IMR-90 (cell line): ENCODE measurements at regions not wholly inside any gene's neighbourhood (a gene's known extent, or its start where the extent isn't known, plus 50 kb on each side); places are given as distances from the start of the nearest gene placed in this dataset.

Source experiments
- ATAC-seq: fragments of 200-7000 bp; cut with Tn5 transposase; 2 replicates; pipeline ENCODE4 v1.9.1; 2020; ENCODE audit warnings: low read depth, mild to moderate bottlenecking, moderate library complexity
- BruUV-seq: library from RNA; stranded (reverse); fragments of 400-500 nt; replicated peaks from 2 replicates; lab custom pipeline; 2021; lab: Mats Ljungman, UMichigan
- CTCF ChIA-PET: fragments of 300-600 bp; formaldehyde crosslinking; extraction: SDS; loops from one replicate; lab custom pipeline; 2021; ENCODE audit warnings: antibody characterized with exemption; lab: Yijun Ruan, JAX
- POLR2A ChIA-PET: fragments of 300-600 bp; sonication (Branson Sonifier 250); formaldehyde crosslinking; loops from one replicate; lab custom pipeline; 2022; ENCODE audit warnings: antibody characterized with exemption; ENCODE audit not compliant: unreplicated experiment; lab: Charles Lee
- DNase-seq: peaks from one replicate; pipeline ENCODE4 v3.0.0; 2013
- H2AFZ ChIP-seq: replicated peaks from 2 replicates; pipeline ENCODE3; 2013; ENCODE audit warnings: low read length, mild to moderate bottlenecking; ENCODE audit not compliant: poor library complexity
- H2AK5ac ChIP-seq: 2 replicates; pipeline ENCODE4 v1.6.1; 2013; ENCODE audit warnings: low read depth, low read length, inconsistent platforms
- H2AK9ac ChIP-seq: replicated peaks from 2 replicates; pipeline ENCODE3; 2013; ENCODE audit warnings: mild to moderate bottlenecking, low read depth, low read length, moderate library complexity; ENCODE audit not compliant: poor library complexity
- H2BK120ac ChIP-seq: 2 replicates; pipeline ENCODE4 v1.6.1; 2013; ENCODE audit warnings: low read depth, low read length, inconsistent platforms
- H2BK15ac ChIP-seq: 3 replicates; pipeline ENCODE4 v1.6.1; 2013; ENCODE audit warnings: low read depth, low read length, inconsistent platforms
- H2BK20ac ChIP-seq: 2 replicates; pipeline ENCODE4 v1.6.1; 2013; ENCODE audit warnings: low read depth, mild to moderate bottlenecking, inconsistent platforms, low read length, moderate library complexity
- H2BK5ac ChIP-seq: 2 replicates; pipeline ENCODE4 v1.6.1; 2013; ENCODE audit warnings: mild to moderate bottlenecking, low read depth, low read length, inconsistent platforms; ENCODE audit not compliant: poor library complexity, severe bottlenecking
- H3K14ac ChIP-seq: replicated peaks from 2 replicates; pipeline ENCODE4 v1.6.1; 2013; ENCODE audit warnings: low read depth, low read length, inconsistent platforms
- H3K18ac ChIP-seq: 2 replicates; pipeline ENCODE4 v1.6.1; 2013; ENCODE audit warnings: low read depth, low read length, control low read depth
- H3K23ac ChIP-seq: 2 replicates; pipeline ENCODE4 v1.6.1; 2013; ENCODE audit warnings: low read depth, low read length, inconsistent platforms
- H3K27ac ChIP-seq: 2 replicates; pipeline ENCODE4 v1.5.1; 2013; ENCODE audit warnings: mild to moderate bottlenecking, control low read depth, low read length; ENCODE audit not compliant: insufficient read depth
- H3K27me3 ChIP-seq: 2 replicates; pipeline ENCODE4 v1.6.1; 2013; ENCODE audit warnings: low read length; ENCODE audit not compliant: control insufficient read depth, insufficient read depth
- H3K36me3 ChIP-seq: 2 replicates; pipeline ENCODE4 v1.6.1; 2013; ENCODE audit warnings: low read length, mixed read lengths; ENCODE audit not compliant: control insufficient read depth, insufficient read depth
- H3K4ac ChIP-seq: 2 replicates; pipeline ENCODE4 v1.6.1; 2013; ENCODE audit warnings: low read depth, low read length, inconsistent platforms
- H3K4me1 ChIP-seq: 2 replicates; pipeline ENCODE4 v1.6.1; 2013; ENCODE audit warnings: low read length, mixed read lengths; ENCODE audit not compliant: control insufficient read depth, insufficient read depth
- H3K4me2 ChIP-seq: 2 replicates; pipeline ENCODE4 v1.6.1; 2013; ENCODE audit warnings: low read depth, mild to moderate bottlenecking, control low read depth, low read length, moderate library complexity
- H3K4me3 ChIP-seq: 2 replicates; pipeline ENCODE4 v1.5.1; 2013; ENCODE audit warnings: low read depth, mild to moderate bottlenecking, control low read depth, low read length, moderate library complexity; ENCODE audit not compliant: insufficient read depth
- H3K56ac ChIP-seq: 2 replicates; pipeline ENCODE4 v1.6.1; 2013; ENCODE audit warnings: low read length, inconsistent platforms; ENCODE audit not compliant: insufficient read depth; ENCODE audit errors: extremely low read depth
- H3K79me1 ChIP-seq, 2 experiments: 2 replicates each; pipeline ENCODE4 v1.6.1; 2013; ENCODE audit warnings: low read length in 2 of 2, inconsistent platforms in 1 of 2, low read depth in 1 of 2
- H3K9ac ChIP-seq: 2 replicates; pipeline ENCODE4 v1.6.1; 2013; ENCODE audit warnings: low read depth, low read length, control low read depth
- H3K9me1 ChIP-seq: 2 replicates; pipeline ENCODE4 v1.6.1; 2013; ENCODE audit warnings: low read length, inconsistent platforms; ENCODE audit not compliant: insufficient read depth
- H3K9me3 ChIP-seq: 2 replicates; pipeline ENCODE4 v1.6.1; 2013; ENCODE audit warnings: low read length; ENCODE audit not compliant: control insufficient read depth, insufficient read depth
- H4K20me1 ChIP-seq: 2 replicates; pipeline ENCODE4 v1.6.1; 2013; ENCODE audit warnings: low read length, inconsistent platforms; ENCODE audit not compliant: insufficient read depth
- H4K5ac ChIP-seq: 2 replicates; pipeline ENCODE4 v1.6.1; 2013; ENCODE audit warnings: mild to moderate bottlenecking, low read depth, low read length, control low read depth
- H4K8ac ChIP-seq, 2 experiments: 2 replicates each; pipeline ENCODE4 v1.6.1; 2013; ENCODE audit warnings: low read depth in 2 of 2, low read length in 2 of 2, control low read depth in 1 of 2, inconsistent platforms in 1 of 2
- H4K91ac ChIP-seq: 2 replicates; pipeline ENCODE4 v1.6.1; 2013; ENCODE audit warnings: low read depth, low read length, inconsistent platforms; ENCODE audit not compliant: insufficient read depth
- BHLHE40 ChIP-seq: fragments of 150-350 bp; IDR thresholded peaks from 2 replicates; pipeline ENCODE4 v1.6.1; 2016; ENCODE audit warnings: mild to moderate bottlenecking, low read depth, low read length
- CEBPB ChIP-seq: IDR thresholded peaks from 2 replicates; pipeline ENCODE4 v1.6.1; 2012; ENCODE audit warnings: low read depth, low read length, improper control_type of control experiment
- FOS ChIP-seq: fragments of 150-350 bp; IDR thresholded peaks from 2 replicates; pipeline ENCODE4 v1.6.1; 2016; ENCODE audit warnings: low read depth, low read length
- MAFK ChIP-seq: IDR thresholded peaks from 2 replicates; pipeline ENCODE4 v1.6.1; 2012; ENCODE audit warnings: low read depth, low read length, improper control_type of control experiment
- MXI1 ChIP-seq: IDR thresholded peaks from 2 replicates; pipeline ENCODE4 v1.6.1; 2012; ENCODE audit warnings: low read depth, mild to moderate bottlenecking, low read length, moderate library complexity, borderline replicate concordance
- NFE2L2 ChIP-seq: fragments of 150-350 bp; IDR thresholded peaks from 2 replicates; pipeline ENCODE4 v1.6.1; 2016; ENCODE audit warnings: low read depth, mild to moderate bottlenecking, low read length
- POLR2A ChIP-seq: IDR thresholded peaks from 2 replicates; pipeline ENCODE4 v1.6.1; 2012; ENCODE audit warnings: mild to moderate bottlenecking, low read depth, low read length
- RAD21 ChIP-seq: IDR thresholded peaks from 2 replicates; pipeline ENCODE4 v1.6.1; 2012; ENCODE audit warnings: low read length, improper control_type of control experiment
- RCOR1 ChIP-seq: IDR thresholded peaks from 2 replicates; pipeline ENCODE4 v1.6.1; 2012; ENCODE audit warnings: mild to moderate bottlenecking, low read length, improper control_type of control experiment; ENCODE audit not compliant: insufficient replicate concordance
- SMC3 ChIP-seq: fragments of 150-350 bp; IDR thresholded peaks from 2 replicates; pipeline ENCODE4 v1.6.1; 2016; ENCODE audit warnings: low read depth, mild to moderate bottlenecking, antibody characterized with exemption, low read length, moderate library complexity
- WGBS, 2 experiments: methylation state at CpG; one replicate each; pipeline versions ENCODE4 v1.1.5 to v1.1.7; 2013; ENCODE audit warnings: missing lambda C conversion rate in 2 of 2; ENCODE audit not compliant: insufficient read length in 1 of 2; ENCODE audit errors: extremely low coverage in 2 of 2; 5-methylcytosine and 5-hydroxymethylcytosine counted together
- dilution Hi-C: fragments of 300-500 bp; cut with HindIII; formaldehyde crosslinking; loops from one replicate; pipeline ENCODE4 v1.14.3; 2018; ENCODE audit warnings: low sequenced_read_pairs; ENCODE audit not compliant: unreplicated experiment
- in situ Hi-C: fragments of 300-500 bp; cut with MboI; formaldehyde crosslinking; loops from 3 replicates; pipeline ENCODE4 v1.14.3; 2019; ENCODE audit warnings: low sequenced_read_pairs, inconsistent platforms, mixed read lengths
- intact Hi-C: fragments of 100-400 bp; cut with micrococcal nuclease; formaldehyde crosslinking; loops from 2 replicates; pipeline ENCODE4 v1.10.0; 2022
- TF ChIP-seq, protein P1 (sequence below): conservative IDR thresholded peaks from 2 replicates; pipeline ENCODE4 v1.5.1; 2012; ENCODE audit warnings: mild to moderate bottlenecking, low read depth, low read length, improper control_type of control experiment
- TF ChIP-seq, protein P2 (sequence below): fragments of 150-350 bp; IDR thresholded peaks from 2 replicates; pipeline ENCODE4 v1.6.1; 2017; ENCODE audit warnings: mild to moderate bottlenecking, antibody characterized with exemption, low read length, low read depth

DNA sequence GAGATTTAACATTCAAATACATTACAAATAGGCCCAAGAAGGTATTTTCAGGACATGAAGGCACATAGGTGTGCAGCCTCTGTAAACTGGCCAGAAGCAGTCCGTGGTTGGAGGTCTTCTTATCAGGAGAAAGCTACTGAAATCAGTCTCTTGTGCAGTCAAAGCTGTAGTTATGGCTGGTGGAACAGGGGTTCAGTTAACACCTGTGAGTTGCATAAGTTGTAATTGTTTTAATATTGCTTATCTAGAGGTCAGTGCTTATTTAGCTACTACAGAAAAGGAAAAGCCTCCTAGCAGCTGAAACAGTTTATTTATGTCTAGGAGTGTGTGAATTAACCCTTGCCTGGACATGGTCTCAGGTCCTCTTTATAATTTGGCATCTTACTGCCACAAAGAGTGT lies 377.6 kb upstream of the MDGA2 start:
- TF ChIP-seq, protein P1, sequence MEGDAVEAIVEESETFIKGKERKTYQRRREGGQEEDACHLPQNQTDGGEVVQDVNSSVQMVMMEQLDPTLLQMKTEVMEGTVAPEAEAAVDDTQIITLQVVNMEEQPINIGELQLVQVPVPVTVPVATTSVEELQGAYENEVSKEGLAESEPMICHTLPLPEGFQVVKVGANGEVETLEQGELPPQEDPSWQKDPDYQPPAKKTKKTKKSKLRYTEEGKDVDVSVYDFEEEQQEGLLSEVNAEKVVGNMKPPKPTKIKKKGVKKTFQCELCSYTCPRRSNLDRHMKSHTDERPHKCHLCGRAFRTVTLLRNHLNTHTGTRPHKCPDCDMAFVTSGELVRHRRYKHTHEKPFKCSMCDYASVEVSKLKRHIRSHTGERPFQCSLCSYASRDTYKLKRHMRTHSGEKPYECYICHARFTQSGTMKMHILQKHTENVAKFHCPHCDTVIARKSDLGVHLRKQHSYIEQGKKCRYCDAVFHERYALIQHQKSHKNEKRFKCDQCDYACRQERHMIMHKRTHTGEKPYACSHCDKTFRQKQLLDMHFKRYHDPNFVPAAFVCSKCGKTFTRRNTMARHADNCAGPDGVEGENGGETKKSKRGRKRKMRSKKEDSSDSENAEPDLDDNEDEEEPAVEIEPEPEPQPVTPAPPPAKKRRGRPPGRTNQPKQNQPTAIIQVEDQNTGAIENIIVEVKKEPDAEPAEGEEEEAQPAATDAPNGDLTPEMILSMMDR = no peak
- TF ChIP-seq, protein P2, sequence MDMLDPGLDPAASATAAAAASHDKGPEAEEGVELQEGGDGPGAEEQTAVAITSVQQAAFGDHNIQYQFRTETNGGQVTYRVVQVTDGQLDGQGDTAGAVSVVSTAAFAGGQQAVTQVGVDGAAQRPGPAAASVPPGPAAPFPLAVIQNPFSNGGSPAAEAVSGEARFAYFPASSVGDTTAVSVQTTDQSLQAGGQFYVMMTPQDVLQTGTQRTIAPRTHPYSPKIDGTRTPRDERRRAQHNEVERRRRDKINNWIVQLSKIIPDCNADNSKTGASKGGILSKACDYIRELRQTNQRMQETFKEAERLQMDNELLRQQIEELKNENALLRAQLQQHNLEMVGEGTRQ = no peak
- no peak for TF ChIP-seq MAFK
- TF ChIP-seq SMC3 = no peak
- TF ChIP-seq RAD21 = no peak
- no peak for TF ChIP-seq BHLHE40
- no peak for TF ChIP-seq RCOR1
- no peak for TF ChIP-seq CEBPB
- no peak for TF ChIP-seq FOS
- TF ChIP-seq POLR2A = no peak
- TF ChIP-seq NFE2L2 = no peak
- no peak for TF ChIP-seq MXI1
- Histone ChIP-seq H3K18ac (no peak overlapping the region), H3K9ac (no peak overlapping the region), H3K14ac (no peak overlapping the region), H3K4me1 (no peaks in the 10 kb centered on the region), H3K27ac (no peak overlapping the region), H3K4me2 (no peak overlapping the region), H2AFZ (no peak overlapping the region), H3K36me3 (no peaks in the 10 kb centered on the region), H4K91ac (no peak overlapping the region), H3K23ac (no peak overlapping the region), H3K9me3 (no peaks in the 10 kb centered on the region), H2AK9ac (no peak overlapping the region), H4K20me1 (no peaks in the 10 kb centered on the region), H2BK5ac (no peak overlapping the region), H3K27me3 (no peaks in the 10 kb centered on the region), H3K4ac (no peak overlapping the region), H3K56ac (no peak overlapping the region), H3K79me1 (no peaks in the 10 kb centered on the region), H2BK15ac (no peak overlapping the region), H4K8ac (no peak overlapping the region), H3K9me1 (no peaks in the 10 kb centered on the region), H3K4me3 (no peak overlapping the region), H2AK5ac (no peak overlapping the region), H2BK120ac (no peak overlapping the region), H4K5ac (no peak overlapping the region), H2BK20ac (no peak overlapping the region)
- in situ Hi-C loops (no loop called here), dilution Hi-C loops (no loop called here), intact Hi-C loops (no loop called here)
- WGBS, 2 experiments = no CpG with 5 or more reads among the region's 1 CpG
- DNase-seq (no peak), ATAC-seq (no peak)
- CTCF ChIA-PET = no interaction called here
- no TSS peak for BruUV-seq
- POLR2A ChIA-PET = no interaction called here
